SK-N-SH (cell line): ENCODE measurements at regions not wholly inside any gene's neighbourhood (a gene's known extent, or its start where the extent isn't known, plus 50 kb on each side); places are given as distances from the start of the nearest gene placed in this dataset.

Experiments
- CTCF ChIA-PET: fragments of 300-600, 350-600 bp; formaldehyde crosslinking; extraction: SDS; loops from one replicate; lab custom pipeline; 2021; lab: Yijun Ruan, JAX
- POLR2A ChIA-PET: fragments of 350-600 bp; sonication (Branson Sonifier 250); formaldehyde crosslinking; extraction: SDS; loops from one replicate; lab custom pipeline; 2020; ENCODE audit warnings: antibody characterized with exemption, inconsistent platforms; lab: Yijun Ruan, JAX
- DNase-seq: peaks from one replicate; pipeline ENCODE4 v3.0.0; 2012
- H2AFZ ChIP-seq: fragments of 200-600 bp; sonication (generic); 2 replicates; pipeline ENCODE4 v1.8.1; 2016; ENCODE audit warnings: antibody characterized with exemption, mild to moderate bottlenecking, low read depth
- H3F3A ChIP-seq: fragments of 200-600 bp; sonication (generic); replicated peaks from 2 replicates; pipeline ENCODE3; 2016; ENCODE audit warnings: antibody characterized with exemption, mild to moderate bottlenecking; ENCODE audit not compliant: insufficient read depth
- H3K27ac ChIP-seq, 2 experiments: fragments of 200-500 bp in 1 of 2; fragments of 200-600 bp in 1 of 2; sonication (Bioruptor generic) in 1 of 2; sonication (generic), shearing (Covaris generic) in 1 of 2; 2 replicates each; pipeline versions ENCODE4 v1.5.1 to v1.6.1; 2014 to 2016; ENCODE audit warnings: low read depth in 2 of 2, inconsistent platforms in 1 of 2, low read length in 1 of 2, mild to moderate bottlenecking in 1 of 2, mixed read lengths in 1 of 2
- H3K27me3 ChIP-seq: fragments of 200-600 bp; sonication (generic), shearing (Covaris generic); 2 replicates; pipeline ENCODE4 v1.6.1; 2016; ENCODE audit warnings: mixed run types; ENCODE audit not compliant: insufficient read depth
- H3K36me3 ChIP-seq, 2 experiments: fragments of 200-500 bp in 1 of 2; fragments of 200-600 bp in 1 of 2; sonication (Bioruptor generic) in 1 of 2; sonication (generic) in 1 of 2; replicated peaks in 1 of 2; 2 replicates each; pipeline versions ENCODE3 to v1.5.1; 2014 to 2016; ENCODE audit warnings: low read length in 1 of 2, mild to moderate bottlenecking in 1 of 2; ENCODE audit not compliant: insufficient read depth in 2 of 2, control insufficient read depth in 1 of 2
- H3K4me1 ChIP-seq, 2 experiments: fragments of 200-500 bp in 1 of 2; fragments of 200-600 bp in 1 of 2; sonication (Bioruptor generic) in 1 of 2; sonication (generic), shearing (Covaris generic) in 1 of 2; 2 replicates each; pipeline versions ENCODE4 v1.5.1 to v1.6.1; 2014 to 2016; ENCODE audit warnings: low read depth in 1 of 2, low read length in 1 of 2, mixed run types in 1 of 2; ENCODE audit not compliant: insufficient read depth in 2 of 2, control insufficient read depth in 1 of 2
- H3K4me2 ChIP-seq: fragments of 200-600 bp; sonication (generic), shearing (Covaris generic); 2 replicates; pipeline ENCODE4 v1.6.1; 2017; ENCODE audit warnings: mixed run types
- H3K4me3 ChIP-seq, 2 experiments: fragments of 200-500 bp in 1 of 2; fragments of 200-600 bp in 1 of 2; sonication (Bioruptor generic) in 1 of 2; sonication (generic), shearing (Covaris generic) in 1 of 2; 2 replicates each; pipeline versions ENCODE4 v1.5.1 to v1.8.1; 2014 to 2016; ENCODE audit warnings: low read depth in 2 of 2, inconsistent platforms in 1 of 2, low read length in 1 of 2, mild to moderate bottlenecking in 1 of 2, mixed read lengths in 1 of 2, moderate library complexity in 1 of 2
- H3K79me2 ChIP-seq: fragments of 200-600 bp; sonication (generic); 2 replicates; pipeline ENCODE4 v1.8.1; 2017; ENCODE audit warnings: mild to moderate bottlenecking; ENCODE audit not compliant: insufficient read depth
- H3K9ac ChIP-seq: fragments of 200-600 bp; sonication (generic); 2 replicates; pipeline ENCODE4 v1.6.1; 2017; ENCODE audit warnings: mixed run types
- H3K9me2 ChIP-seq: fragments of 200-600 bp; sonication (generic); 2 replicates; pipeline ENCODE4 v1.6.1; 2017; ENCODE audit warnings: mixed run types
- H3K9me3 ChIP-seq: fragments of 200-600 bp; sonication (generic); 2 replicates; pipeline ENCODE4 v1.6.1; 2017; ENCODE audit warnings: mixed run types, mild to moderate bottlenecking, moderate library complexity
- H4K20me1 ChIP-seq: fragments of 200-600 bp; sonication (generic); 2 replicates; pipeline ENCODE4 v1.6.1; 2017; ENCODE audit warnings: mild to moderate bottlenecking, mixed run types; ENCODE audit not compliant: insufficient read depth
- CHD2 ChIP-seq: fragments of 150-350 bp; IDR thresholded peaks from 2 replicates; pipeline ENCODE4 v1.6.1; 2018; ENCODE audit warnings: low read length; ENCODE audit not compliant: partially characterized antibody
- CTCF ChIP-seq: fragments of 200-600 bp; sonication (generic); IDR thresholded peaks from 2 replicates; pipeline ENCODE4 v1.6.1; 2017; ENCODE audit warnings: antibody characterized with exemption, mild to moderate bottlenecking, moderate library complexity
- ELF1 ChIP-seq: IDR thresholded peaks from 2 replicates; pipeline ENCODE4 v1.4.0; 2012
- FOXJ3 ChIP-seq: sonication (generic); formaldehyde crosslinking; IDR thresholded peaks from 2 replicates; pipeline ENCODE4 v1.5.1; 2020; ENCODE audit warnings: mild to moderate bottlenecking, missing genetic modification reagents
- GATA2 ChIP-seq: sonication (generic); formaldehyde crosslinking; IDR thresholded peaks from 2 replicates; pipeline ENCODE4 v1.5.0; 2020; ENCODE audit warnings: mild to moderate bottlenecking, missing genetic modification reagents
- IRF3 ChIP-seq: fragments of 150-350 bp; IDR thresholded peaks from 2 replicates; pipeline ENCODE4 v1.6.1; 2016; ENCODE audit warnings: mild to moderate bottlenecking, low read depth, low read length
- JUND ChIP-seq: IDR thresholded peaks from 2 replicates; pipeline ENCODE4 v1.4.0; 2012
- MEF2A ChIP-seq: IDR thresholded peaks from 2 replicates; pipeline ENCODE4 v1.4.0; 2012; ENCODE audit warnings: low read depth, borderline replicate concordance
- NFIC ChIP-seq: IDR thresholded peaks from 2 replicates; pipeline ENCODE4 v1.4.0; 2012; ENCODE audit warnings: borderline replicate concordance
- NRF1 ChIP-seq: IDR thresholded peaks from 2 replicates; pipeline ENCODE4 v1.6.1; 2012; ENCODE audit warnings: low read depth, mild to moderate bottlenecking, low read length
- PBX3 ChIP-seq: IDR thresholded peaks from 2 replicates; pipeline ENCODE4; 2012
- RCOR1 ChIP-seq: fragments of 150-350 bp; IDR thresholded peaks from 2 replicates; pipeline ENCODE4 v1.6.1; 2017; ENCODE audit warnings: antibody characterized with exemption, low read length
- RFX5 ChIP-seq: IDR thresholded peaks from 2 replicates; pipeline ENCODE4 v1.6.1; 2012; ENCODE audit warnings: mild to moderate bottlenecking, improper control_type of control experiment, low read length
- RXRA ChIP-seq: IDR thresholded peaks from 2 replicates; pipeline ENCODE4 v1.4.0; 2012; ENCODE audit warnings: low read depth, mild to moderate bottlenecking, borderline replicate concordance
- TCF12 ChIP-seq: IDR thresholded peaks from 2 replicates; pipeline ENCODE4 v1.4.0; 2012
- TEAD4 ChIP-seq: IDR thresholded peaks from 2 replicates; pipeline ENCODE4 v1.4.0; 2012; ENCODE audit warnings: mild to moderate bottlenecking, borderline replicate concordance; ENCODE audit not compliant: insufficient read depth
- USF1 ChIP-seq: IDR thresholded peaks from 2 replicates; pipeline ENCODE4 v1.4.0; 2012; ENCODE audit warnings: low read depth, borderline replicate concordance
- USF2 ChIP-seq: fragments of 150-350 bp; IDR thresholded peaks from 2 replicates; pipeline ENCODE4 v1.6.1; 2017; ENCODE audit warnings: antibody characterized with exemption, low read length, low read depth, borderline replicate concordance
- YY1 ChIP-seq: IDR thresholded peaks from 2 replicates; pipeline ENCODE4 v1.4.0; 2012; ENCODE audit warnings: low read depth, mild to moderate bottlenecking
- ZBTB33 ChIP-seq: IDR thresholded peaks from 2 replicates; pipeline ENCODE4 v1.4.0; 2012; ENCODE audit warnings: low read depth, borderline replicate concordance
- WGBS: methylation state at CpG from one replicate; pipeline ENCODE4 v1.1.6; 2017; ENCODE audit warnings: low lambda C conversion rate; 5-methylcytosine and 5-hydroxymethylcytosine counted together

GRCh38 chr15:31834654-31835053 is 195.7 kb upstream of the CHRNA7 start:
- H3K27me3 ChIP-seq, result no peaks in the 10 kb centered on the region
- WGBS, result 2% methylated on average over 3 of the region's 3 CpGs
- CTCF ChIA-PET, result interaction anchor here (1.0 kb wide), 1 partner anchor 28 kb away, joined by 3 read pairs; no protein-coding TSS in a partner anchor

GRCh38 chr15:31839388-31839787 is 190.9 kb upstream of the CHRNA7 start:
- WGBS, result 31% methylated on average over 3 of the region's 3 CpGs
- TF ChIP-seq IRF3 (no peak), MEF2A (no peak), NFIC (no peak), ELF1 (no peak), JUND (no peak), YY1 (no peak), PBX3 (no peak), RCOR1 (no peak), FOXJ3 (CRISPR knock-in tag) (no peak), USF1 (no peak), RFX5 (no peak), CTCF (no peak), RXRA (no peak), CHD2 (no peak)

More at GRCh38 chr15:31834654-31835053, 195.7 kb upstream of the CHRNA7 start:
- Histone ChIP-seq H3K36me3 (no peaks in the 10 kb centered on the region), H3K4me2 (no peak overlapping the region), H3K9ac (no peak overlapping the region), H3K9me2 (no peaks in the 10 kb centered on the region), H3K4me3 (no peak overlapping the region), H3F3A (no peaks in the 10 kb centered on the region), H3K27ac (no peak overlapping the region)
- POLR2A ChIA-PET, result no interaction called here
- no peak for TF ChIP-seq NRF1
- TF ChIP-seq USF2, result no peak
- TF ChIP-seq TEAD4, result no peak
- no peak for TF ChIP-seq CHD2
- no peak for TF ChIP-seq TCF12
- no peak for TF ChIP-seq ZBTB33
- no peak for TF ChIP-seq GATA2 (CRISPR knock-in tag)
- TF ChIP-seq, all 33 proteins: peak for 0
- DNase-seq, result no peak
- Histone ChIP-seq H2AFZ (no peak overlapping the region), H4K20me1 (no peaks in the 10 kb centered on the region), H3K79me2 (no peaks in the 10 kb centered on the region), H3K4me1 (no peaks in the 10 kb centered on the region; a peak in 1 of 4 replicates), H3K9me3 (no peaks in the 10 kb centered on the region)

More at GRCh38 chr15:31839388-31839787, 190.9 kb upstream of the CHRNA7 start:
- H3F3A ChIP-seq, result no peaks in the 10 kb centered on the region
- no peak overlapping the region for H3K4me2 ChIP-seq
- ChIA-PET POLR2A (no interaction called here), CTCF (no interaction called here)
- H2AFZ ChIP-seq, result no peak overlapping the region
- H4K20me1 ChIP-seq, result no peaks in the 10 kb centered on the region
- H3K36me3 ChIP-seq, result no peaks in the 10 kb centered on the region
- no peaks in the 10 kb centered on the region for H3K27me3 ChIP-seq
- DNase-seq, result no peak
- H3K27ac ChIP-seq, result no peak overlapping the region
- H3K9me2 ChIP-seq, result no peaks in the 10 kb centered on the region
- H3K4me1 ChIP-seq, result peaks cover 0 to 10% of the 10 kb centered on the region in 2 experiments; a peak in 1 of 4 replicates
- H3K4me3 ChIP-seq, result no peak overlapping the region
- no peaks in the 10 kb centered on the region for H3K9me3 ChIP-seq
- H3K9ac ChIP-seq, result no peak overlapping the region
- H3K79me2 ChIP-seq, result no peaks in the 10 kb centered on the region
